Sigmoid colon (tissue), 4 donors: ENCODE measurements at regions not wholly inside any gene's neighbourhood (a gene's known extent, or its start where the extent isn't known, plus 50 kb on each side); places are given as distances from the start of the nearest gene placed in this dataset.

ENCODE experiments used
- CTCF ChIP-seq, 4 experiments: fragments of 450-650 bp in 3 of 4; fragments of 200-600 bp in 1 of 4; IDR thresholded peaks; one replicate each; pipeline ENCODE4 v1.5.1; 2016 to 2019; ENCODE audit warnings: antibody characterized with exemption in 4 of 4, mild to moderate bottlenecking in 3 of 4, moderate library complexity in 2 of 4
- EP300 ChIP-seq, 4 donors: sonication (generic); formaldehyde crosslinking; IDR thresholded peaks; one replicate each; pipeline ENCODE4 v1.6.1; 2017; ENCODE audit warnings: antibody characterized with exemption in 4 of 4
- POLR2A ChIP-seq, 2 donors: fragments of 450-650 bp; IDR thresholded peaks; one replicate each; pipeline ENCODE4 v1.6.1; 2016; ENCODE audit warnings: antibody characterized with exemption in 2 of 2, mild to moderate bottlenecking in 2 of 2, moderate library complexity in 2 of 2

- TF ChIP-seq POLR2A (IDR thresholded peaks at IDR 0.05): no peak
- no peak for TF ChIP-seq EP300 (IDR thresholded peaks at IDR 0.05)
- TF ChIP-seq CTCF (IDR thresholded peaks at IDR 0.05): no peak
Observed at GRCh38 chr15:47340571-47340920, 376.8 kb upstream of the SEMA6D start.
